ENCODE measurements at regions not wholly inside any gene's neighbourhood (a gene's known extent, or its start where the extent isn't known, plus 50 kb on each side); places are given as distances from the start of the nearest gene placed in this dataset.
"Not testable (repeated sequence)": the region's sequence is repeated elsewhere in the genome, so short reads cannot be mapped to it uniquely, and the experiment has no call there.

DNA sequence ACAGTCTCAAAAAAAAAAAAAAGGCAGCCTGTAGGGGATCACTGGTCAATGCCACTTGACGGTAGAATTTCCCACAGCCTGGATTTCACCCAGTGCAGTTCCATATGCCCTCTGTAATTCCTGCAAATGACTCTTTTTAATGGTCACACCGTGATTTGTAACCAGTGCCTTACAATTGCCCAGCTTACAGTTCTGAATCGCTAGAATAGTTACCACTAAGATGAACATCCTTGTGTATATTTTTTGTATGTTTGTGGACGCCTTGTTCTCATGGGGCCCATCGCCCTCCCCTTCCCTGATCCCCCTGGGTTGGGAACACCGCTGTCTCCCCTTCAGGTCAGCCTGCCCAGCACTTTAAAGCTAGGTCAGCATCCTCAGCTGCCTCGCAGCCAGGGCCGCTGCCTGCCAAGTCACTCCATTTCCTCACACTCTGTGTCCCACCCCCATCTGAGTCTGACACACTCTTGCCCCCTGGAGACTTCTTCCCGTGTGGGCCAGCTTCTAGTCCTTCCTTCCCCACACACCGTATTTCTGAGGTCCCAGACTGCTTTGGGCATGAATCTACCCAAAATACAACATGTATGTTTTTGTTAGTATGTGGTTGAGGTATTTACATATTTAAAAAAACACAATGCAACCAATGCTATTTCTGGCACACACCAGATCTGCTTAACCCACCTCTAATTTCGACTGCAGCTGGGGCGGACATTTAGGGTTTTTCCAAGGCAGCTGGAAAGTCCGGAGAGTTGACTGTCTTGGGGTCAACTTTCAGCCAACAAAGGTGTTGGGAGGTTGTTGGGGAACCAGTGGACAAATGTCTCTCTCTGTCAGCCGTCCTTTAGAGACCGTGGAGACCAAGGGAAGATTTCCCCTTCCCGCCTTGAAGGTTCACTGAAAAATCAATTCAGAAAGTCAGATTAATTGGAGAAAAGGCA lies 120.5 kb upstream of the NEK6 start:
- Histone ChIP-seq H3K4me1 (ENCODE audit: control insufficient read depth, insufficient read depth, low read length) (no peaks in the 10 kb centered on the region), H3K4me3 (ENCODE audit: low read length in 2 of 2) (no peak overlapping the region), H3K27ac (ENCODE audit: low read length) (no peak overlapping the region), H3K27me3 (ENCODE audit: control insufficient read depth in 1 of 2, insufficient read depth in 2 of 2, low read length in 2 of 2) (peaks cover 0 to 2% of the 10 kb centered on the region in 2 donors), H3K36me3 (ENCODE audit: control insufficient read depth in 2 of 2, insufficient read depth in 2 of 2, low read length in 2 of 2) (no peaks in the 10 kb centered on the region), H3K9ac (ENCODE audit: low read length in 2 of 2) (no peak overlapping the region), H3K9me3 (ENCODE audit: control insufficient read depth in 2 of 2, low read length in 2 of 2) (no peaks in the 10 kb centered on the region)

DNA sequence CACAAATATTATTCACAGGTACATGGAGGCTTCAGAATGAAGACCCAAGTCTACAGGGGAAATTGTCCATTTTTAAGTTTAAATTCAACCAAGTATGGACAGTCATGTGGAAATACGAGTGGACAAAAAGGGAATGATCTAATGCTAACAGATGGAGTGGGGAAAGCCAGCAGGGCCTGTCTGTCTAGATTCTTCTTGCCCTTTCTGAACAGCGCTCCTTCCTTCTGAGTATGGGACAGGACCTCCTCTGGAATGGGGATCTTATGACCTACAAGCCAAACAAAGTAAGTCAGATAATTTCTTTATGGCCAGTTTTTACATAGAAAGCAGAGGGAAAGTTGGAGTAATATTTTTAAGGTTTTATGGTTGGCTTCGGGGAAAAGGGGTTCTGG lies 119.8 kb upstream of the NEK6 start:
- Histone ChIP-seq H3K27me3 (ENCODE audit: control insufficient read depth in 1 of 2, insufficient read depth in 2 of 2, low read length in 2 of 2) (peaks cover 0 to 2% of the 10 kb centered on the region in 2 donors), H3K4me1 (ENCODE audit: control insufficient read depth, insufficient read depth, low read length) (no peaks in the 10 kb centered on the region), H3K36me3 (ENCODE audit: control insufficient read depth in 2 of 2, insufficient read depth in 2 of 2, low read length in 2 of 2) (no peaks in the 10 kb centered on the region), H3K27ac (ENCODE audit: low read length) (no peak overlapping the region), H3K4me3 (ENCODE audit: low read length in 2 of 2) (no peak overlapping the region), H3K9me3 (ENCODE audit: control insufficient read depth in 2 of 2, low read length in 2 of 2) (no peaks in the 10 kb centered on the region), H3K9ac (ENCODE audit: low read length in 2 of 2) (no peak overlapping the region)

DNA sequence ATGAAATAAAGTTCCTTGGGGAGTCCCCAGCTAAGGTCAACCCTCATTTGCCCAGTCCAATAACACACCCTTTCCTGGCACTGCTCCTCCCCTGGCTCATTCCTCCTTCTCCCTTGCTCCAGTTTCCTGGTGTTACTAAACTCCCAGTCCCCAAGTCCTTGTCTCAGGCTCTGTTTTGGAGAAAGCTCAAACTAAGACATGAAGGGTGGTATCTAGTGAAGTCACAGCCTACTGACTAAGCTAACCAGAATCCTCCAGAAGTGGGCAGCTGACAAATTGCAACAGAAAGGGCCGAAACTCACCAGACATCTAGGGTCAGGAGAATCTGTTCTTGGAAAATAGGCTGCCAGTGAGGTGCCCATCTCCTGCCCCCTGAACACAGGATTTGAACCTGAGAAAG lies 118.7 kb upstream of the NEK6 start:
- H3K27me3 ChIP-seq (ENCODE audit: control insufficient read depth in 1 of 2, insufficient read depth in 2 of 2, low read length in 2 of 2) = peaks cover 0 to 2% of the 10 kb centered on the region in 2 donors
- no peaks in the 10 kb centered on the region for H3K4me1 ChIP-seq (ENCODE audit: control insufficient read depth, insufficient read depth, low read length)
- no peaks in the 10 kb centered on the region for H3K36me3 ChIP-seq (ENCODE audit: control insufficient read depth in 2 of 2, insufficient read depth in 2 of 2, low read length in 2 of 2)
- no peak overlapping the region for H3K9ac ChIP-seq (ENCODE audit: low read length in 2 of 2)
- no peak overlapping the region for H3K4me3 ChIP-seq (ENCODE audit: low read length in 2 of 2)
- no peaks in the 10 kb centered on the region for H3K9me3 ChIP-seq (ENCODE audit: control insufficient read depth in 2 of 2, low read length in 2 of 2)
- H3K27ac ChIP-seq (ENCODE audit: low read length) = no peak overlapping the region

DNA sequence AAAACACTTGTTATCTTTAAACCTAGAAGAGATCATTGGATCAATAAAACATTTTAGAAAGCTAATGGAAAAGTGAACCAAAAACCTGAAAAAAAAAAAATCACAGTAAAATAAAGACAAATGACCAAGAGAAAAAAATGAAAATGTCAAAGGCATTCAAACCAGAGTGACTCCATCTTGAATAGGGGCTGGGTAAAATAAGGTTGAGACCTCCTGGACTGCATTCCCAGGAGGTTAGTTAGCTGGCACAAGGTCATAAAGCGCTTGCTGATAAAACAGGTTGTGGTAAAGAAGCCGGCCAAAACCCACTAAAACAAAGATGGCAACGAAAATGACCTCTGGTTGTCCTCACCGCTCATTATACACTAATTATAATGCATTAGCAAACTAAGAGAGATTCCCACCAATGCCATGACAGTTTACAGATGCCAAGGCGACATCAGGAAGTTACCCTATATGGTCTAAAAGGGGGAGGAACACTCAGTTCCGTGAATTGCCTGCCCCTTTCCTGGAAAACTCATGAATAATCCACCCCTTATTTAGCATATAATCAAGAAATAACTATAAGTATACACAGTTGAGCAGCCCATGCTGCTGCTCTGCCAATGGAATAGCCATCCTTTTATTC lies 116.7 kb upstream of the NEK6 start:
- Histone ChIP-seq H3K27me3 (ENCODE audit: control insufficient read depth in 1 of 2, insufficient read depth in 2 of 2, low read length in 2 of 2) (no peaks in the 10 kb centered on the region), H3K27ac (ENCODE audit: low read length) (no peak overlapping the region), H3K9me3 (ENCODE audit: control insufficient read depth in 2 of 2, low read length in 2 of 2) (no peaks in the 10 kb centered on the region), H3K4me3 (ENCODE audit: low read length in 2 of 2) (no peak overlapping the region), H3K4me1 (ENCODE audit: control insufficient read depth, insufficient read depth, low read length) (no peaks in the 10 kb centered on the region), H3K9ac (ENCODE audit: low read length in 2 of 2) (no peak overlapping the region), H3K36me3 (ENCODE audit: control insufficient read depth in 2 of 2, insufficient read depth in 2 of 2, low read length in 2 of 2) (no peaks in the 10 kb centered on the region)

DNA sequence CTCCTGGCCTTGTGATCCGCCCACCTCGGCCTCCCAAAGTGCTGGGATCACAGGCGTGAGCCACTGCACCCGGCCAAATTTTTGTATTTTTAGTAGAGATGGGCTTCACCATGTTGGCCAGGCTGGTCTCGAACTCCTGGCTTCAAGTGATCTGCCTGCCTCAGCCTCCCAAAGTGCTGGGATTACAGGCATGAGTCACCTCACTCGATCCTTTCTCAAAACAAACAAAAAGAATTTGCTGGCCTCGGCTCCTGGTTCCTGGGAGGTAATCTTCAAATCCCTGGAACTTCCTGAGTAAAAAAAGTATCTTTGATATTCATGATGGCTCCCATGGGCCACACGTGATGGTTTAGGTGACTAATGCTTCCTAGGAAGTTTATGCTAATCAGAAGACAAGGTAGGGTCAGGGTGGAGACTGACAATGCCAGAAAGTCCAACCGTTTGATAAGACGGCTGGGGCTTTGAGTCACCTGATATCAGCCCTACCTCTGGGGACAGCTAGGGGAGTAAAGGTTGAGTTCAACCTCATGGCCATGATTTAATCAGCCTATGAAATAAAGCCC lies 113.1 kb upstream of the NEK6 start:
- H3K4me3 ChIP-seq (ENCODE audit: low read length in 2 of 2) = not testable (repeated sequence)

DNA sequence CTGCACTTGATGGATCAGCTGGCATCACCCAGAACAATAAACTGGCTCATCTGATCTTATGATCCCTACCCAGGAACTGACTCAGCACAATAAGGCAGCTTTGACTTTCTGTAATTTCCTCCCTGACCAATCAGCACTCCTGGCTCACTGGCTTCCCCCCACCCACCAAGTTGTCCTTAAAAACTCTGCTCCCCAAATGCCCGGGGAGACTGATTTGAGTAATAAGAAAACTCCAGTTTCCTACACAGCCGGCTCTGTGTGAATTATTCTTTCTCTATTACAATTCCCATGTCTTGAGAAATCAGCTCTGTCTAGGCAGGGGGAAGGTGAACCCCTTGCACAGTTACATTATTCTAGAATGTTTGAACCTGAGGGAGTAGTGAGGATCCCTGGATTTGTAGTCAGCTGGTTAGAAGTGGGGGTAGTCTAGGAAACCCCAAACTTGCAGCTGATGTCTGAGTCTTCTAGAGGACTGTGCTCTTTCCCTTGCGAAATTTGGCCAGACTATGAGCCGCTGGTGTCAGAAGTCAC lies 111.7 kb upstream of the NEK6 start:
- Histone ChIP-seq H3K36me3 (ENCODE audit: control insufficient read depth in 2 of 2, insufficient read depth in 2 of 2, low read length in 2 of 2) (no peaks in the 10 kb centered on the region), H3K9ac (ENCODE audit: low read length in 2 of 2) (no peak overlapping the region), H3K4me1 (ENCODE audit: control insufficient read depth, insufficient read depth, low read length) (no peaks in the 10 kb centered on the region), H3K9me3 (ENCODE audit: control insufficient read depth in 2 of 2, low read length in 2 of 2) (no peaks in the 10 kb centered on the region), H3K4me3 (ENCODE audit: low read length in 2 of 2) (no peak overlapping the region), H3K27ac (ENCODE audit: low read length) (no peak overlapping the region), H3K27me3 (ENCODE audit: control insufficient read depth in 1 of 2, insufficient read depth in 2 of 2, low read length in 2 of 2) (peaks cover 0 to 2% of the 10 kb centered on the region in 2 donors)

More for the DNA sequence above, 113.1 kb upstream of the NEK6 start:
- not testable (repeated sequence) for H3K9me3 ChIP-seq (ENCODE audit: control insufficient read depth in 2 of 2, low read length in 2 of 2); H3K9ac ChIP-seq (ENCODE audit: low read length in 2 of 2); H3K27ac ChIP-seq (ENCODE audit: low read length); H3K4me1 ChIP-seq (ENCODE audit: control insufficient read depth, insufficient read depth, low read length); H3K36me3 ChIP-seq (ENCODE audit: control insufficient read depth in 2 of 2, insufficient read depth in 2 of 2, low read length in 2 of 2); H3K27me3 ChIP-seq (ENCODE audit: control insufficient read depth in 1 of 2, insufficient read depth in 2 of 2, low read length in 2 of 2)

DNA sequence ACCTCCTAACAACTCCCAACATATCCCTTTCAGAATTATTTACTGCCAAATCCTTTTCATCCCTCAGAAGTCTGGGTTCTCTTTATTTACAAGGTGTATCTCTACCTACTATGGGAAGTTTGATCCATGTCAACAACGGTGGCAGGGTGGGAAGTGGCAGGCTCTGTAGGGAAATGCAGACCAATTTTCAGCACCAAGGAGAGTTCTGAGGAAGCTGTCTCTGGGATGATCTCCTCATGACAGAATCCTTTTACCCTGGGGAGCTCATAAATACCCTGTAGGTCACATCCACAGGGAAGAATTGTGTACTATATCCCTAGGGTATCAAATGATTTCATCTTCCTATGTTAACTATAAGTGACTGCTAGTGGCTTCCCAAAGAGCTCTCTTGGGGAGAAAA lies 107.8 kb upstream of the NEK6 start:
- Histone ChIP-seq H3K36me3 (ENCODE audit: control insufficient read depth in 2 of 2, insufficient read depth in 2 of 2, low read length in 2 of 2) (no peaks in the 10 kb centered on the region), H3K9me3 (ENCODE audit: control insufficient read depth in 2 of 2, low read length in 2 of 2) (no peaks in the 10 kb centered on the region), H3K9ac (ENCODE audit: low read length in 2 of 2) (no peak overlapping the region), H3K4me3 (ENCODE audit: low read length in 2 of 2) (no peak overlapping the region), H3K27ac (ENCODE audit: low read length) (no peak overlapping the region), H3K27me3 (ENCODE audit: control insufficient read depth in 1 of 2, insufficient read depth in 2 of 2, low read length in 2 of 2) (peaks cover 0 to 2% of the 10 kb centered on the region in 2 donors), H3K4me1 (ENCODE audit: control insufficient read depth, insufficient read depth, low read length) (no peaks in the 10 kb centered on the region)

DNA sequence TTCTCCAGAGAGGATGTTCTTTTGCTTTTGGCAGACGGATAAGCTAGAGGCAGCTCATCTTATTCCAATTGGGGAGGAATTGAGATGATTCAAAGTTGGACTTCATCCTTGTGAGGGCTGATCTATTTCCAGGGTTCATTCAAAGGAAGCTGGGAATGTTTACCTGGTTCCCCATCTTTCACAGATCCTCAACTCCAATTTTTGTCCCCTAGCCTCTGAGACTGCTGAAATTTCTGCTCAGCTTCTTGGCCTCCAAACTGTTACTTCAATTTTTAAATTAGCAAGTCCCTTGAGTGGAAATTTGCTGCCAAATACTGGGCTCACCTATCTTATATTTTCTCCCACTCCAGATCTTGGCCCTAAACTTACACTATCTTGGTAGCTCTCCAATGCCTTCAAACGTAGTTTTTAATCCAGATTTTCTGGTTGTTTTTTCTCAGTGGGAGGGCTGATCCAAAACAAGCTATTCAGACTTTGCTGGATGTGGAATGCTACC lies 93.9 kb upstream of the NEK6 start:
- no peak overlapping the region for H3K27ac ChIP-seq (ENCODE audit: low read length)
- no peak overlapping the region for H3K9ac ChIP-seq (ENCODE audit: low read length in 2 of 2)
- H3K4me3 ChIP-seq (ENCODE audit: low read length in 2 of 2) = no peak overlapping the region
- H3K36me3 ChIP-seq (ENCODE audit: control insufficient read depth in 2 of 2, insufficient read depth in 2 of 2, low read length in 2 of 2) = no peaks in the 10 kb centered on the region
- no peaks in the 10 kb centered on the region for H3K27me3 ChIP-seq (ENCODE audit: control insufficient read depth in 1 of 2, insufficient read depth in 2 of 2, low read length in 2 of 2)
- H3K9me3 ChIP-seq (ENCODE audit: control insufficient read depth in 2 of 2, low read length in 2 of 2) = peaks cover 2 to 3% of the 10 kb centered on the region in 2 donors
- H3K4me1 ChIP-seq (ENCODE audit: control insufficient read depth, insufficient read depth, low read length) = no peaks in the 10 kb centered on the region

DNA sequence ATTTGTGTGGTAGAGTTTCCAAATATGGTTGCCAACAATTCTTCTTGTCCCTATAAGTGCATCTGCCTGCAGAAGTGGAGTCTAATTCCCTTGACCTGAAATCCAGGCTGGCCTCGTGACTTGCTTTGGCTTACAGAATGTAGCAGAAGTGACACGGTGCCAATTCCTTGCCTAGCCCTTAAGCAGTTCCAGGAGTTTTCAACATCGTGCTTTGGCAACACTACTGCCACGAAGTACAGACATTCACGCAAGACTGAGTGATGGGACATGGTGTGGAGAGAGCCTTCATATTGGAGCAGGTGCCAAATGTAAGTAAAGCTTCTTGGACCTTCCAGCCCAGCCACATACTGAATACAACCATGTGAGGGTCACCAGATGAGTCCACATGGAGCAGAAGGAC lies 92.9 kb upstream of the NEK6 start:
- Histone ChIP-seq H3K27me3 (ENCODE audit: control insufficient read depth in 1 of 2, insufficient read depth in 2 of 2, low read length in 2 of 2) (no peaks in the 10 kb centered on the region), H3K27ac (ENCODE audit: low read length) (no peak overlapping the region), H3K9me3 (ENCODE audit: control insufficient read depth in 2 of 2, low read length in 2 of 2) (peaks cover 2 to 3% of the 10 kb centered on the region in 2 donors), H3K9ac (ENCODE audit: low read length in 2 of 2) (no peak overlapping the region), H3K4me3 (ENCODE audit: low read length in 2 of 2) (no peak overlapping the region), H3K36me3 (ENCODE audit: control insufficient read depth in 2 of 2, insufficient read depth in 2 of 2, low read length in 2 of 2) (no peaks in the 10 kb centered on the region), H3K4me1 (ENCODE audit: control insufficient read depth, insufficient read depth, low read length) (no peaks in the 10 kb centered on the region)

DNA sequence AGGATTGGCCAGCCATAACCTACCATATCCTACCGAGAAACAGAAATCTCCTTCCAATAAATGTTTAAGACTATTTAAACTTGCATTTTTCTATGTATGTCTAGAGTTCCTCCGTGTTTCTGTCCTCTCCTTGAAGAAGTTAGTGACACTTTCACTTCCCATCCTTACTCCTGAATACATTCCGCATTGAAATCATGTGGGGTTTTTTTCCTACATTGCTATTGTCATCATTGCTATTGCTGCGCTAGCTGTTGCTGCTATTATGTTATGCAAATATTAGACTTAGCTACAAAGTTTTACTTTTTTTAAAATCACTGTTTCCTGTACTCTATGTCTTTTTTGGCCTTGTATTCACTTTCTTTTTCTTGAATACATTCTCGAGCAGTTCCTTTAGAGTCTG lies 83.3 kb upstream of the NEK6 start:
- no peak overlapping the region for H3K9ac ChIP-seq (ENCODE audit: low read length in 2 of 2)
- H3K4me1 ChIP-seq (ENCODE audit: control insufficient read depth, insufficient read depth, low read length) = no peaks in the 10 kb centered on the region
- no peaks in the 10 kb centered on the region for H3K36me3 ChIP-seq (ENCODE audit: control insufficient read depth in 2 of 2, insufficient read depth in 2 of 2, low read length in 2 of 2)
- no peak overlapping the region for H3K27ac ChIP-seq (ENCODE audit: low read length)
- no peak overlapping the region for H3K4me3 ChIP-seq (ENCODE audit: low read length in 2 of 2)
- no peaks in the 10 kb centered on the region for H3K27me3 ChIP-seq (ENCODE audit: control insufficient read depth in 1 of 2, insufficient read depth in 2 of 2, low read length in 2 of 2)
- no peaks in the 10 kb centered on the region for H3K9me3 ChIP-seq (ENCODE audit: control insufficient read depth in 2 of 2, low read length in 2 of 2)
